HepG2 (cell line): ENCODE measurements at regions not wholly inside any gene's neighbourhood (a gene's known extent, or its start where the extent isn't known, plus 50 kb on each side); places are given as distances from the start of the nearest gene placed in this dataset.

Experiments
- CAMTA2 ChIP-seq: sonication (generic); formaldehyde crosslinking; IDR thresholded peaks from 2 replicates; pipeline ENCODE4 v1.4.0; 2020; ENCODE audit warnings: mild to moderate bottlenecking, missing genetic modification reagents, borderline replicate concordance
- DMAP1 ChIP-seq: IDR thresholded peaks from 2 replicates; pipeline ENCODE4 v1.6.1; 2016
- ESRRA ChIP-seq: sonication (generic); formaldehyde crosslinking; IDR thresholded peaks from 2 replicates; pipeline ENCODE4 v1.5.1; 2020; ENCODE audit warnings: mild to moderate bottlenecking, low read depth, missing genetic modification reagents
- HCFC1 ChIP-seq: fragments of 150-350 bp; IDR thresholded peaks from 2 replicates; pipeline ENCODE4 v1.6.1; 2014; ENCODE audit warnings: low read depth, low read length
- KAT7 ChIP-seq: IDR thresholded peaks from 2 replicates; pipeline ENCODE4 v1.6.1; 2018; ENCODE audit warnings: borderline replicate concordance, missing compliant biosample characterization
- KLF13 ChIP-seq: sonication (generic); formaldehyde crosslinking; IDR thresholded peaks from 2 replicates; pipeline ENCODE4 v1.4.0; 2020; ENCODE audit warnings: mild to moderate bottlenecking, missing genetic modification reagents
- MXD4 ChIP-seq: IDR thresholded peaks from 2 replicates; pipeline ENCODE4 v1.6.1; 2016; ENCODE audit warnings: mild to moderate bottlenecking, missing biosample characterization, missing genetic modification reagents
- NR1H2 ChIP-seq: sonication (generic); formaldehyde crosslinking; IDR thresholded peaks from 2 replicates; pipeline ENCODE4 v1.8.1; 2022; ENCODE audit warnings: low read depth, missing genetic modification reagents, borderline replicate concordance
- RELA ChIP-seq: sonication (generic); formaldehyde crosslinking; IDR thresholded peaks from 2 replicates; pipeline ENCODE4 v1.4.0; 2020; ENCODE audit warnings: missing genetic modification reagents
- SOX5 ChIP-seq: IDR thresholded peaks from 2 replicates; pipeline ENCODE4 v1.6.1; 2016; ENCODE audit warnings: borderline replicate concordance
- SOX6 ChIP-seq, 2 experiments: fragments of 450-650 bp in 1 of 2; sonication (generic) in 1 of 2; formaldehyde crosslinking in 1 of 2; IDR thresholded peaks; 2 replicates each; pipeline versions ENCODE4 v1.4.0 to v1.6.1; 2017 to 2020; ENCODE audit warnings: antibody characterized with exemption in 1 of 2, mild to moderate bottlenecking in 1 of 2, missing genetic modification reagents in 1 of 2
- TAF1 ChIP-seq: sonication (generic); formaldehyde crosslinking; IDR thresholded peaks from 2 replicates; pipeline ENCODE4 v1.4.0; 2020; ENCODE audit warnings: missing genetic modification reagents
- TEAD3 ChIP-seq: optimal IDR thresholded peaks from 2 replicates; pipeline ENCODE3; 2016; ENCODE audit warnings: borderline replicate concordance
- ZBTB1 ChIP-seq: sonication (generic); formaldehyde crosslinking; IDR thresholded peaks from 2 replicates; pipeline ENCODE4 v1.4.0; 2020; ENCODE audit warnings: missing genetic modification reagents, borderline replicate concordance
- ZFP62 ChIP-seq: sonication (generic); formaldehyde crosslinking; IDR thresholded peaks from 2 replicates; pipeline ENCODE4 v1.4.0; 2020; ENCODE audit warnings: missing genetic modification reagents
- ZNF3 ChIP-seq: IDR thresholded peaks from 2 replicates; pipeline ENCODE4 v1.7.0; 2017; ENCODE audit warnings: inconsistent platforms
- ZNF335 ChIP-seq: sonication (generic); formaldehyde crosslinking; IDR thresholded peaks from 2 replicates; pipeline ENCODE4 v1.4.0; 2020; ENCODE audit warnings: missing genetic modification reagents
- ZNF382 ChIP-seq: sonication (generic); formaldehyde crosslinking; IDR thresholded peaks from 2 replicates; pipeline ENCODE4 v1.5.0; 2020; ENCODE audit warnings: missing genetic modification reagents, mild to moderate bottlenecking, borderline replicate concordance
- ZNF468 ChIP-seq: sonication (generic); formaldehyde crosslinking; IDR thresholded peaks from 2 replicates; pipeline ENCODE4 v1.8.0; 2022; ENCODE audit warnings: mild to moderate bottlenecking, moderate library complexity, missing genetic modification reagents
- ZNF563 ChIP-seq: sonication (generic); formaldehyde crosslinking; IDR thresholded peaks from 2 replicates; pipeline ENCODE4 v1.8.0; 2022; ENCODE audit warnings: mild to moderate bottlenecking, moderate library complexity, missing genetic modification reagents
- ZNF616 ChIP-seq: sonication (generic); formaldehyde crosslinking; IDR thresholded peaks from 2 replicates; pipeline ENCODE4 v1.5.0; 2020; ENCODE audit warnings: low read depth, mild to moderate bottlenecking, missing genetic modification reagents
- ZNF782 ChIP-seq: sonication (generic); formaldehyde crosslinking; IDR thresholded peaks from 2 replicates; pipeline ENCODE4 v1.4.0; 2020; ENCODE audit warnings: missing genetic modification reagents, mild to moderate bottlenecking, borderline replicate concordance
- TF ChIP-seq, protein P1 (sequence below): sonication (generic); formaldehyde crosslinking; IDR thresholded peaks from 2 replicates; pipeline ENCODE4 v1.4.0; 2020; ENCODE audit warnings: mild to moderate bottlenecking, missing genetic modification reagents
- TF ChIP-seq, protein P2 (sequence below), 2 experiments: IDR thresholded peaks; 2 replicates each; pipeline ENCODE4 v1.6.1; 2011 to 2012; ENCODE audit warnings: low read length in 2 of 2, borderline replicate concordance in 1 of 2, low read depth in 1 of 2, mild to moderate bottlenecking in 1 of 2, moderate library complexity in 1 of 2
- TF ChIP-seq, protein P3 (sequence below): sonication (generic); formaldehyde crosslinking; IDR thresholded peaks from 2 replicates; pipeline ENCODE4 v1.4.0; 2020; ENCODE audit warnings: mild to moderate bottlenecking, missing genetic modification reagents
- TF ChIP-seq, protein P4 (sequence below): sonication (generic); formaldehyde crosslinking; IDR thresholded peaks from 2 replicates; pipeline ENCODE4 v1.4.0; 2020; ENCODE audit warnings: missing genetic modification reagents

DNA sequence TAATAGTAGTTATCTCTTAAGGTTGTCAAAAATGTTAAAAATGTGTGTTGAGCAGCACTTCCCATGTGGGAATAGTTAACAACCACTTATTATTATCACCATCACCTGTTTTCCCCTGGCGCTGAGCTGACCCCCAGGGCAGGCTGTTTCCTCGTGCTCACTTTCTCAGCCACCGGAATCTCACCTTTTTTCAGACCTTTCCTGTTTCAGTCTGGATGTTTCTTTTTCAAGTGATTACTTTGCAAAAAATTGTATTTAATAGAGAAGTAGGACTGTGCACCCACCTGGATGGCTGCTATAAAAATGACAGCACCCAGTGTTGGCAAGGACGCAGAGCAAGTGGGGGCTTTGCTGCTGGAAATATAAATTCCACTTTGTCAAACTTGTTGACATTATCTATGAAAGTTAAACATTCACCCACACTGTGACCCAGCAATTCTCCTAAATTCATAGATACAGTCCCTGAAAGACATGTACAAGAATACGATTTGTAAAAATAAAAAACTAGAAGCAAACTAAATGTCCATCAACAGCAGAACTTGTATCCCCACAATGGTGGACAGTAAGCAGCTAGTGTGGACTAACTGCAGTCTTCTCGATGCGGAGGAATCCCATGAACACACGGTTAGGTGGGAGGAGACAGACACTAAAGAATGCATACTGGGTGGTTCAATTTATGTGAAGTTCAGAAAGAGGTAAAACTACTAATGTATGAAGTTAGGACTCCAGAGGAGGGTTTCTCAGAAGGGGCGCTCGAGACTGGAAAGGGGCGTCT lies 66.5 kb downstream of the SOWAHC start (continued):
- TF ChIP-seq, protein P1, sequence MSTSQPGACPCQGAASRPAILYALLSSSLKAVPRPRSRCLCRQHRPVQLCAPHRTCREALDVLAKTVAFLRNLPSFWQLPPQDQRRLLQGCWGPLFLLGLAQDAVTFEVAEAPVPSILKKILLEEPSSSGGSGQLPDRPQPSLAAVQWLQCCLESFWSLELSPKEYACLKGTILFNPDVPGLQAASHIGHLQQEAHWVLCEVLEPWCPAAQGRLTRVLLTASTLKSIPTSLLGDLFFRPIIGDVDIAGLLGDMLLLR = no peak
- TF ChIP-seq SOX5 (CRISPR knock-in tag) = peak; percentile 32; the same call in 1 of the 2 replicates
- TF ChIP-seq CAMTA2 = no peak
- TF ChIP-seq HCFC1 = no peak
- TF ChIP-seq MXD4 (CRISPR knock-in tag) = no peak
- TF ChIP-seq, protein P2, sequence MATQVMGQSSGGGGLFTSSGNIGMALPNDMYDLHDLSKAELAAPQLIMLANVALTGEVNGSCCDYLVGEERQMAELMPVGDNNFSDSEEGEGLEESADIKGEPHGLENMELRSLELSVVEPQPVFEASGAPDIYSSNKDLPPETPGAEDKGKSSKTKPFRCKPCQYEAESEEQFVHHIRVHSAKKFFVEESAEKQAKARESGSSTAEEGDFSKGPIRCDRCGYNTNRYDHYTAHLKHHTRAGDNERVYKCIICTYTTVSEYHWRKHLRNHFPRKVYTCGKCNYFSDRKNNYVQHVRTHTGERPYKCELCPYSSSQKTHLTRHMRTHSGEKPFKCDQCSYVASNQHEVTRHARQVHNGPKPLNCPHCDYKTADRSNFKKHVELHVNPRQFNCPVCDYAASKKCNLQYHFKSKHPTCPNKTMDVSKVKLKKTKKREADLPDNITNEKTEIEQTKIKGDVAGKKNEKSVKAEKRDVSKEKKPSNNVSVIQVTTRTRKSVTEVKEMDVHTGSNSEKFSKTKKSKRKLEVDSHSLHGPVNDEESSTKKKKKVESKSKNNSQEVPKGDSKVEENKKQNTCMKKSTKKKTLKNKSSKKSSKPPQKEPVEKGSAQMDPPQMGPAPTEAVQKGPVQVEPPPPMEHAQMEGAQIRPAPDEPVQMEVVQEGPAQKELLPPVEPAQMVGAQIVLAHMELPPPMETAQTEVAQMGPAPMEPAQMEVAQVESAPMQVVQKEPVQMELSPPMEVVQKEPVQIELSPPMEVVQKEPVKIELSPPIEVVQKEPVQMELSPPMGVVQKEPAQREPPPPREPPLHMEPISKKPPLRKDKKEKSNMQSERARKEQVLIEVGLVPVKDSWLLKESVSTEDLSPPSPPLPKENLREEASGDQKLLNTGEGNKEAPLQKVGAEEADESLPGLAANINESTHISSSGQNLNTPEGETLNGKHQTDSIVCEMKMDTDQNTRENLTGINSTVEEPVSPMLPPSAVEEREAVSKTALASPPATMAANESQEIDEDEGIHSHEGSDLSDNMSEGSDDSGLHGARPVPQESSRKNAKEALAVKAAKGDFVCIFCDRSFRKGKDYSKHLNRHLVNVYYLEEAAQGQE (IDR thresholded peaks at IDR 0.05; ENCODE audit: borderline replicate concordance in 1 of 2, low read depth in 1 of 2, low read length in 2 of 2) = no peak
- TF ChIP-seq ZNF468 (CRISPR knock-in tag) = no peak
- no peak for TF ChIP-seq ESRRA
- TF ChIP-seq, protein P3, sequence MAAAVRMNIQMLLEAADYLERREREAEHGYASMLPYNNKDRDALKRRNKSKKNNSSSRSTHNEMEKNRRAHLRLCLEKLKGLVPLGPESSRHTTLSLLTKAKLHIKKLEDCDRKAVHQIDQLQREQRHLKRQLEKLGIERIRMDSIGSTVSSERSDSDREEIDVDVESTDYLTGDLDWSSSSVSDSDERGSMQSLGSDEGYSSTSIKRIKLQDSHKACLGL (CRISPR knock-in tag) = no peak
- no peak for TF ChIP-seq ZNF3 (CRISPR knock-in tag)
- peak; percentile 69 for TF ChIP-seq ZNF563
- no peak; the same call in 1 of the 2 replicates for TF ChIP-seq KAT7 (CRISPR knock-in tag)
- TF ChIP-seq TAF1 (CRISPR knock-in tag) = peak; percentile 28; the same call in 1 of the 2 replicates
- TF ChIP-seq, protein P4, sequence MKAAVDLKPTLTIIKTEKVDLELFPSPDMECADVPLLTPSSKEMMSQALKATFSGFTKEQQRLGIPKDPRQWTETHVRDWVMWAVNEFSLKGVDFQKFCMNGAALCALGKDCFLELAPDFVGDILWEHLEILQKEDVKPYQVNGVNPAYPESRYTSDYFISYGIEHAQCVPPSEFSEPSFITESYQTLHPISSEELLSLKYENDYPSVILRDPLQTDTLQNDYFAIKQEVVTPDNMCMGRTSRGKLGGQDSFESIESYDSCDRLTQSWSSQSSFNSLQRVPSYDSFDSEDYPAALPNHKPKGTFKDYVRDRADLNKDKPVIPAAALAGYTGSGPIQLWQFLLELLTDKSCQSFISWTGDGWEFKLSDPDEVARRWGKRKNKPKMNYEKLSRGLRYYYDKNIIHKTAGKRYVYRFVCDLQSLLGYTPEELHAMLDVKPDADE (CRISPR knock-in tag) = no peak
- no peak for TF ChIP-seq ZFP62 (CRISPR knock-in tag)
- TF ChIP-seq NR1H2 (CRISPR knock-in tag) = no peak
- TF ChIP-seq TEAD3 (CRISPR knock-in tag) = peak; percentile 44
- no peak for TF ChIP-seq SOX6 (IDR thresholded peaks at IDR 0.05)
- peak; percentile 25; the same call in 1 of the 2 replicates for TF ChIP-seq SOX6 (CRISPR knock-in tag; IDR thresholded peaks at IDR 0.05)
- TF ChIP-seq ZBTB1 (CRISPR knock-in tag) = no peak
- TF ChIP-seq ZNF782 (CRISPR knock-in tag) = no peak
- no peak for TF ChIP-seq ZNF382 (CRISPR knock-in tag)
- TF ChIP-seq ZNF335 (CRISPR knock-in tag) = no peak
- no peak for TF ChIP-seq KLF13 (CRISPR knock-in tag)
- TF ChIP-seq RELA (CRISPR knock-in tag) = no peak
- no peak for TF ChIP-seq ZNF616
- no peak for TF ChIP-seq DMAP1
